WTC11 (cell line): ENCODE measurements at regions not wholly inside any gene's neighbourhood (a gene's known extent, or its start where the extent isn't known, plus 50 kb on each side); places are given as distances from the start of the nearest gene placed in this dataset.
A peak's percentile ranks its signal among the peaks of the same experiment; 100 is the strongest.

Experiments
- ATAC-seq: fragments of 200-7000 bp; cut with Tn5 transposase; 2 replicates; pipeline ENCODE4 v1.10.0; 2021; ENCODE audit warnings: mild to moderate bottlenecking, moderate library complexity
- CTCF ChIA-PET: fragments of 300-600 bp; sonication (Branson Sonifier 250); formaldehyde crosslinking; loops from one replicate; lab custom pipeline; 2021; ENCODE audit warnings: antibody characterized with exemption; lab: Charles Lee
- POLR2A ChIA-PET: fragments of 350-600 bp; sonication (Branson Sonifier 250); formaldehyde crosslinking; loops from one replicate; lab custom pipeline; 2021; ENCODE audit warnings: antibody characterized with exemption; lab: Charles Lee
- DNase-seq: peaks from one replicate; pipeline ENCODE4 v3.0.0; 2021; ENCODE audit warnings: low spot score
- H3K27ac Mint-ChIP-seq: 2 replicates; pipeline ENCODE4 v1.8.0; 2021; ENCODE audit warnings: mixed read lengths
- H3K27me3 Mint-ChIP-seq: 2 replicates; pipeline ENCODE4 v1.8.0; 2021; ENCODE audit warnings: low read depth, mild to moderate bottlenecking, moderate library complexity, mixed read lengths
- H3K36me3 Mint-ChIP-seq: 2 replicates; pipeline ENCODE4 v1.8.0; 2021; ENCODE audit warnings: mixed read lengths
- H3K4me1 Mint-ChIP-seq: 2 replicates; pipeline ENCODE4 v1.8.0; 2022; ENCODE audit warnings: mixed read lengths
- H3K4me3 Mint-ChIP-seq: 2 replicates; pipeline ENCODE4 v1.8.0; 2021; ENCODE audit warnings: mild to moderate bottlenecking, moderate library complexity, mixed read lengths
- H3K9me3 Mint-ChIP-seq: 2 replicates; pipeline ENCODE4 v1.8.0; 2021; ENCODE audit warnings: mixed read lengths
- FOXK1 ChIP-seq: sonication (generic); formaldehyde crosslinking; IDR thresholded peaks from 2 replicates; pipeline ENCODE4 v1.8.0; 2022; ENCODE audit warnings: mild to moderate bottlenecking, moderate library complexity, missing genetic modification reagents
- MXD4 ChIP-seq: fragments of 250-450 bp; sonication (Bioruptor Pico); IDR thresholded peaks from 2 replicates; pipeline ENCODE4 v1.8.0; 2021; ENCODE audit warnings: mild to moderate bottlenecking, moderate library complexity, borderline replicate concordance
- OVOL2 ChIP-seq: fragments of 250-450 bp; sonication (Bioruptor Pico); IDR thresholded peaks from 2 replicates; pipeline ENCODE4 v1.9.0; 2021; ENCODE audit warnings: mild to moderate bottlenecking, borderline replicate concordance
- TCF7 ChIP-seq: sonication (generic); formaldehyde crosslinking; IDR thresholded peaks from 2 replicates; pipeline ENCODE4 v1.8.0; 2022; ENCODE audit warnings: mild to moderate bottlenecking, low read depth, missing genetic modification reagents, moderate library complexity
- ZNF317 ChIP-seq: sonication (generic); formaldehyde crosslinking; IDR thresholded peaks from 2 replicates; pipeline ENCODE4 v1.8.1; 2023; ENCODE audit warnings: low read depth, mild to moderate bottlenecking, moderate library complexity, missing genetic modification reagents, borderline replicate concordance
- ZNF416 ChIP-seq: fragments of 250-450 bp; sonication (Bioruptor Pico); IDR thresholded peaks from 2 replicates; pipeline ENCODE4 v1.9.0; 2021; ENCODE audit warnings: mild to moderate bottlenecking, inconsistent platforms
- TF ChIP-seq, protein P1 (sequence below): sonication (generic); formaldehyde crosslinking; IDR thresholded peaks from 2 replicates; pipeline ENCODE4 v1.8.0; 2022; ENCODE audit warnings: mild to moderate bottlenecking, missing genetic modification reagents
- TF ChIP-seq, protein P2 (sequence below): fragments of 250-450 bp; sonication (Bioruptor Pico); IDR thresholded peaks from 2 replicates; pipeline ENCODE4 v2.1.2; 2022; ENCODE audit warnings: mild to moderate bottlenecking, moderate library complexity
- TF ChIP-seq, protein P3 (sequence below): sonication (generic); formaldehyde crosslinking; IDR thresholded peaks from 2 replicates; pipeline ENCODE4 v1.8.1; 2022; ENCODE audit warnings: missing genetic modification reagents, borderline replicate concordance
- TF ChIP-seq, protein P4 (sequence below): sonication (generic); formaldehyde crosslinking; IDR thresholded peaks from 2 replicates; pipeline ENCODE4 v1.8.0; 2023; ENCODE audit warnings: mild to moderate bottlenecking, missing genetic modification reagents
- TF ChIP-seq, protein P5 (sequence below): sonication (generic); formaldehyde crosslinking; IDR thresholded peaks from 2 replicates; pipeline ENCODE4 v1.8.1; 2023; ENCODE audit warnings: mild to moderate bottlenecking, moderate library complexity, missing genetic modification reagents
- TF ChIP-seq, protein P6 (sequence below): sonication (generic); formaldehyde crosslinking; IDR thresholded peaks from 2 replicates; pipeline ENCODE4 v1.8.0; 2022; ENCODE audit warnings: mild to moderate bottlenecking, missing genetic modification reagents

DNA sequence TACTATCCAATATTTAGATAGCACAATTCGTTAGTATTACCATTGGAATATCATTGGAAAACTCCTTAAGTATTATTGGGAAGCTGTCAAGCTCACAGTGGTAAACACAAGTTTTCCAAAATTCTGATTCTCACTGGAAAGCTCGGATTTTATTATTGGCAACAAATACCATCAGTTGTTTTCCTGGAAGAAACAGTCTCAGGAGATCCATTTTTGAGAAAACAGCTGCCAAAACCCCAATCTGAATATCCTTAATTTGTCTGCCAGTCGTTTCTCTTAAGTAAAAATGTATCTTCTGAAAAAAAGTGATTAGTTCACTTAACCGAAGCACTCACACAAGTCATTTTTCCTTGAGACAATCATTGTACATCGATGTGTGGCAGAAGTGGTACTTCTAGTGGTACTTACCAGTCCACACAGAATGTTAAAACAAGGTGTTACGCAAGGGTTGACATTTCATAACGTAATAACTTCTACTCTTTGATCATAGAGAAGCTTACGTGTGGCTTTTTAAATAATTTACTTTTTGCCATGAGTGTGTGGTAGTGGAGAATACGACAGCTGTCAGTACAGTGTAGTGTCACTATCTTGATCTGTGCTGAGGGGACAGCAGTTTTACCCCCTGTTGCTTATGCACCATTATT is 74.9 kb downstream of the FAM43A start (continued):
- TF ChIP-seq, protein P1, sequence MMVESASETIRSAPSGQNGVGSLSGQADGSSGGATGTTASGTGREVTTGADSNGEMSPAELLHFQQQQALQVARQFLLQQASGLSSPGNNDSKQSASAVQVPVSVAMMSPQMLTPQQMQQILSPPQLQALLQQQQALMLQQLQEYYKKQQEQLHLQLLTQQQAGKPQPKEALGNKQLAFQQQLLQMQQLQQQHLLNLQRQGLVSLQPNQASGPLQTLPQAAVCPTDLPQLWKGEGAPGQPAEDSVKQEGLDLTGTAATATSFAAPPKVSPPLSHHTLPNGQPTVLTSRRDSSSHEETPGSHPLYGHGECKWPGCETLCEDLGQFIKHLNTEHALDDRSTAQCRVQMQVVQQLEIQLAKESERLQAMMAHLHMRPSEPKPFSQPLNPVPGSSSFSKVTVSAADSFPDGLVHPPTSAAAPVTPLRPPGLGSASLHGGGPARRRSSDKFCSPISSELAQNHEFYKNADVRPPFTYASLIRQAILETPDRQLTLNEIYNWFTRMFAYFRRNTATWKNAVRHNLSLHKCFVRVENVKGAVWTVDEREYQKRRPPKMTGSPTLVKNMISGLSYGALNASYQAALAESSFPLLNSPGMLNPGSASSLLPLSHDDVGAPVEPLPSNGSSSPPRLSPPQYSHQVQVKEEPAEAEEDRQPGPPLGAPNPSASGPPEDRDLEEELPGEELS (CRISPR knock-in tag): no peak
- TF ChIP-seq, protein P2, sequence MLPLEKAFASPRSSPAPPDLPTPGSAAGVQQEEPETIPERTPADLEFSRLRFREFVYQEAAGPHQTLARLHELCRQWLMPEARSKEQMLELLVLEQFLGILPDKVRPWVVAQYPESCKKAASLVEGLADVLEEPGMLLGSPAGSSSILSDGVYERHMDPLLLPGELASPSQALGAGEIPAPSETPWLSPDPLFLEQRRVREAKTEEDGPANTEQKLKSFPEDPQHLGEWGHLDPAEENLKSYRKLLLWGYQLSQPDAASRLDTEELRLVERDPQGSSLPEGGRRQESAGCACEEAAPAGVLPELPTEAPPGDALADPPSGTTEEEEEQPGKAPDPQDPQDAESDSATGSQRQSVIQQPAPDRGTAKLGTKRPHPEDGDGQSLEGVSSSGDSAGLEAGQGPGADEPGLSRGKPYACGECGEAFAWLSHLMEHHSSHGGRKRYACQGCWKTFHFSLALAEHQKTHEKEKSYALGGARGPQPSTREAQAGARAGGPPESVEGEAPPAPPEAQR (CRISPR knock-in tag): no peak
- no peak for TF ChIP-seq FOXK1 (CRISPR knock-in tag)
- TF ChIP-seq, all 79 proteins: peak for 0

DNA sequence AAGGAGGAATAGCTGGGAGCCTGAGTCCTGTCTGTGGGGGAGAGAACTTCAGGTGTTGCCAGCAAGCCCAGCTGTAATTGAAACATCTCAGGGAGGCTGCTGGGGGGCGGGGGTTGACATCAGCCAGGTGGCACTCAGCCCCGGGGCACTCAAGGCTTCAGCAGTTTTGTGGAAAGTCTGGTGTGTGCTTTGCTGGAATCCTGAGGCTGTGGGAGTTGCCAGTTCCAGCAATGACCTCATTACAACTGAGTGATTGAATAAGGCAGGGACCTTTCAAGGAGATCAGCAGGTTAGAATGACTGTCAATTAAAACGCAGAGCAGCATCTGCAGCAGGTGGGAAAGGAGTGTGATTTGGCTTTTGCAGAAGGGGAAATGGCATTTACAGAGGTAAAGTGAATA is 75.7 kb downstream of the FAM43A start:
- H3K4me3 Mint-ChIP-seq: no peak overlapping the region

DNA sequence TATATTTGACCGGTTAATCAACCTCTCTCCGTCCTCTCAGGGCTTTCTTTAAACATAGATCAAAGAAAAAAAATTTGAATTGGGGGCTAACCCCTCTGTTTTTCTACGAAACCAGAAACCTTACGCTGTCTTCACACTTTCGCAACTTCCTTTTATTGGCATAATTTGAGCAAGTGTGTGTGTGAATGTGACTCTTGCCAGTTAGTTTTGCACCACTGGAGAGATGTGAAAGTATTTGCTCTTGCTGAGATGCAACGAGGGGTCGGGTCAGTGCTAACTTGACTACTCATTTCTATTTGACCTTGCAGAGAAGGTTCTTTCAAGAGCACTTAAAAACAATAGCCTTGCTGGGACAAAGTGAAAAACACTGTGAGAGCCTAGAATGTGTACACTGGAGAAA is 81.2 kb downstream of the FAM43A start:
- ChIA-PET CTCF (no interaction called here), POLR2A (no interaction called here)
- H3K4me3 Mint-ChIP-seq: no peak overlapping the region
- no peak overlapping the region for H3K27ac Mint-ChIP-seq
- TF ChIP-seq, protein P3, sequence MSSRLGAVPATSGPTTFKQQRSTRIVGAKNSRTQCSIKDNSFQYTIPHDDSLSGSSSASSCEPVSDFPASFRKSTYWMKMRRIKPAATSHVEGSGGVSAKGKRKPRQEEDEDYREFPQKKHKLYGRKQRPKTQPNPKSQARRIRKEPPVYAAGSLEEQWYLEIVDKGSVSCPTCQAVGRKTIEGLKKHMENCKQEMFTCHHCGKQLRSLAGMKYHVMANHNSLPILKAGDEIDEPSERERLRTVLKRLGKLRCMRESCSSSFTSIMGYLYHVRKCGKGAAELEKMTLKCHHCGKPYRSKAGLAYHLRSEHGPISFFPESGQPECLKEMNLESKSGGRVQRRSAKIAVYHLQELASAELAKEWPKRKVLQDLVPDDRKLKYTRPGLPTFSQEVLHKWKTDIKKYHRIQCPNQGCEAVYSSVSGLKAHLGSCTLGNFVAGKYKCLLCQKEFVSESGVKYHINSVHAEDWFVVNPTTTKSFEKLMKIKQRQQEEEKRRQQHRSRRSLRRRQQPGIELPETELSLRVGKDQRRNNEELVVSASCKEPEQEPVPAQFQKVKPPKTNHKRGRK (CRISPR knock-in tag): no peak
- TF ChIP-seq ZNF416 (CRISPR knock-in tag): no peak
- peaks cover 16% of the 10 kb centered on the region for H3K4me1 Mint-ChIP-seq
- peaks cover 46% of the 10 kb centered on the region for H3K27me3 Mint-ChIP-seq
- no peaks in the 10 kb centered on the region for H3K36me3 Mint-ChIP-seq
- DNase-seq (no peak), ATAC-seq (no peak)
- no peaks in the 10 kb centered on the region for H3K9me3 Mint-ChIP-seq

More for the DNA sequence above, 75.7 kb downstream of the FAM43A start:
- Mint-ChIP-seq H3K27me3 (no peaks in the 10 kb centered on the region; the same call in 1 of the 2 replicates), H3K4me1 (peaks cover 9% of the 10 kb centered on the region), H3K27ac (no peak overlapping the region), H3K9me3 (no peaks in the 10 kb centered on the region)
- DNase-seq: no peak
- POLR2A ChIA-PET: no interaction called here
- TF ChIP-seq, protein P4, sequence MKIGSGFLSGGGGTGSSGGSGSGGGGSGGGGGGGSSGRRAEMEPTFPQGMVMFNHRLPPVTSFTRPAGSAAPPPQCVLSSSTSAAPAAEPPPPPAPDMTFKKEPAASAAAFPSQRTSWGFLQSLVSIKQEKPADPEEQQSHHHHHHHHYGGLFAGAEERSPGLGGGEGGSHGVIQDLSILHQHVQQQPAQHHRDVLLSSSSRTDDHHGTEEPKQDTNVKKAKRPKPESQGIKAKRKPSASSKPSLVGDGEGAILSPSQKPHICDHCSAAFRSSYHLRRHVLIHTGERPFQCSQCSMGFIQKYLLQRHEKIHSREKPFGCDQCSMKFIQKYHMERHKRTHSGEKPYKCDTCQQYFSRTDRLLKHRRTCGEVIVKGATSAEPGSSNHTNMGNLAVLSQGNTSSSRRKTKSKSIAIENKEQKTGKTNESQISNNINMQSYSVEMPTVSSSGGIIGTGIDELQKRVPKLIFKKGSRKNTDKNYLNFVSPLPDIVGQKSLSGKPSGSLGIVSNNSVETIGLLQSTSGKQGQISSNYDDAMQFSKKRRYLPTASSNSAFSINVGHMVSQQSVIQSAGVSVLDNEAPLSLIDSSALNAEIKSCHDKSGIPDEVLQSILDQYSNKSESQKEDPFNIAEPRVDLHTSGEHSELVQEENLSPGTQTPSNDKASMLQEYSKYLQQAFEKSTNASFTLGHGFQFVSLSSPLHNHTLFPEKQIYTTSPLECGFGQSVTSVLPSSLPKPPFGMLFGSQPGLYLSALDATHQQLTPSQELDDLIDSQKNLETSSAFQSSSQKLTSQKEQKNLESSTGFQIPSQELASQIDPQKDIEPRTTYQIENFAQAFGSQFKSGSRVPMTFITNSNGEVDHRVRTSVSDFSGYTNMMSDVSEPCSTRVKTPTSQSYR (CRISPR knock-in tag): no peak
- TF ChIP-seq, protein P5, sequence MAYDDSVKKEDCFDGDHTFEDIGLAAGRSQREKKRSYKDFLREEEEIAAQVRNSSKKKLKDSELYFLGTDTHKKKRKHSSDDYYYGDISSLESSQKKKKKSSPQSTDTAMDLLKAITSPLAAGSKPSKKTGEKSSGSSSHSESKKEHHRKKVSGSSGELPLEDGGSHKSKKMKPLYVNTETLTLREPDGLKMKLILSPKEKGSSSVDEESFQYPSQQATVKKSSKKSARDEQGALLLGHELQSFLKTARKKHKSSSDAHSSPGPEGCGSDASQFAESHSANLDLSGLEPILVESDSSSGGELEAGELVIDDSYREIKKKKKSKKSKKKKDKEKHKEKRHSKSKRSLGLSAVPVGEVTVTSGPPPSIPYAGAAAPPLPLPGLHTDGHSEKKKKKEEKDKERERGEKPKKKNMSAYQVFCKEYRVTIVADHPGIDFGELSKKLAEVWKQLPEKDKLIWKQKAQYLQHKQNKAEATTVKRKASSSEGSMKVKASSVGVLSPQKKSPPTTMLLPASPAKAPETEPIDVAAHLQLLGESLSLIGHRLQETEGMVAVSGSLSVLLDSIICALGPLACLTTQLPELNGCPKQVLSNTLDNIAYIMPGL: no peak
- no peak for TF ChIP-seq MXD4 (CRISPR knock-in tag)
- no peak for TF ChIP-seq ZNF317
- TF ChIP-seq, protein P6, sequence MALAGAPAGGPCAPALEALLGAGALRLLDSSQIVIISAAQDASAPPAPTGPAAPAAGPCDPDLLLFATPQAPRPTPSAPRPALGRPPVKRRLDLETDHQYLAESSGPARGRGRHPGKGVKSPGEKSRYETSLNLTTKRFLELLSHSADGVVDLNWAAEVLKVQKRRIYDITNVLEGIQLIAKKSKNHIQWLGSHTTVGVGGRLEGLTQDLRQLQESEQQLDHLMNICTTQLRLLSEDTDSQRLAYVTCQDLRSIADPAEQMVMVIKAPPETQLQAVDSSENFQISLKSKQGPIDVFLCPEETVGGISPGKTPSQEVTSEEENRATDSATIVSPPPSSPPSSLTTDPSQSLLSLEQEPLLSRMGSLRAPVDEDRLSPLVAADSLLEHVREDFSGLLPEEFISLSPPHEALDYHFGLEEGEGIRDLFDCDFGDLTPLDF (CRISPR knock-in tag): no peak
- no peak for TF ChIP-seq OVOL2 (CRISPR knock-in tag)
- no peak for TF ChIP-seq TCF7 (CRISPR knock-in tag)
- TF ChIP-seq, all 79 proteins: peak for 0
- no peaks in the 10 kb centered on the region for H3K36me3 Mint-ChIP-seq
- CTCF ChIA-PET: interaction anchor here (1.0 kb wide), 1 partner anchor 74 kb away, joined by 3 read pairs; no protein-coding TSS in a partner anchor
- ATAC-seq: peak; percentile 50
